HepG2 (cell line): ENCODE measurements at regions not wholly inside any gene's neighbourhood (a gene's known extent, or its start where the extent isn't known, plus 50 kb on each side); places are given as distances from the start of the nearest gene placed in this dataset.

ENCODE experiments used
- ATAC-seq: fragments of 200-7000 bp; cut with Tn5 transposase; 3 replicates; pipeline ENCODE4 v1.9.1; 2020; ENCODE audit warnings: mild to moderate bottlenecking, moderate library complexity
- BruUV-seq: library from RNA; stranded (reverse); fragments of 400-500 nt; replicated peaks from 2 replicates; lab custom pipeline; 2021; lab: Mats Ljungman, UMichigan
- CTCF ChIA-PET: fragments of 300-600 bp; formaldehyde crosslinking; extraction: SDS; loops from one replicate; lab custom pipeline; 2021; ENCODE audit warnings: low total read pairs, inconsistent platforms, low intra/inter-chr PET ratio; lab: Yijun Ruan, JAX
- POLR2A ChIA-PET: fragments of 350-600 bp; sonication (Branson Sonifier 250); formaldehyde crosslinking; loops from one replicate; lab custom pipeline; 2020; ENCODE audit warnings: antibody characterized with exemption, inconsistent platforms; lab: Yijun Ruan, JAX
- DNase-seq: peaks from one replicate; pipeline ENCODE4 v3.0.0-alpha.2; 2015; ENCODE audit warnings: low spot score
- FAIRE-seq: peaks from 3 replicates; lab custom pipeline; 2011; peaks lifted over from hg19 to GRCh38; lab: Jason Lieb, UNC
- H2AFZ ChIP-seq: one replicate; pipeline ENCODE4 v1.6.1; 2011; ENCODE audit warnings: low read length, inconsistent platforms
- H3K27ac ChIP-seq: fragments of 300-600 bp; 3 replicates; pipeline ENCODE4 v1.8.0; 2011; ENCODE audit warnings: mixed run types, mild to moderate bottlenecking, mixed read lengths, low read length, inconsistent platforms; ENCODE audit not compliant: insufficient read depth; ENCODE audit errors: extremely low read length
- H3K27me3 ChIP-seq, 2 experiments: fragments of 200-600 bp in 1 of 2; 2 replicates in 1 of 2; 3 replicates in 1 of 2; pipeline versions ENCODE4 v1.6.0 to v1.8.0; 2011; ENCODE audit warnings: low read length in 2 of 2, mild to moderate bottlenecking in 2 of 2, moderate library complexity in 2 of 2, inconsistent platforms in 1 of 2; ENCODE audit not compliant: insufficient read depth in 2 of 2, control insufficient read depth in 1 of 2
- H3K36me3 ChIP-seq, 2 experiments: fragments of 200-600 bp in 1 of 2; replicated peaks in 1 of 2; 2 replicates in 1 of 2; 3 replicates in 1 of 2; pipeline versions ENCODE4 v1.5.1 to v1.8.0; 2011; ENCODE audit warnings: low read length in 2 of 2, inconsistent platforms in 1 of 2; ENCODE audit not compliant: insufficient read depth in 2 of 2, control insufficient read depth in 1 of 2
- H3K4me1 ChIP-seq: 2 replicates; pipeline ENCODE4 v1.5.1; 2012; ENCODE audit warnings: low read length, inconsistent platforms; ENCODE audit not compliant: insufficient read depth
- H3K4me2 ChIP-seq: 2 replicates; pipeline ENCODE4 v1.6.0; 2011; ENCODE audit warnings: low read depth, low read length, inconsistent platforms
- H3K4me3 ChIP-seq, 3 experiments: fragments of 200-600 bp in 1 of 3; sonication (generic), shearing (Covaris generic) in 1 of 3; replicated peaks in 1 of 3; 2 replicates each; pipeline ENCODE4 v1.5.1; 2011 to 2016; ENCODE audit warnings: low read length in 3 of 3, inconsistent platforms in 2 of 3, low read depth in 2 of 3, mild to moderate bottlenecking in 2 of 3, control low read depth in 1 of 3, mixed read lengths in 1 of 3; ENCODE audit not compliant: insufficient read depth in 1 of 3
- H3K79me2 ChIP-seq: one replicate; pipeline ENCODE4 v1.6.1; 2011; ENCODE audit warnings: low read length, inconsistent platforms; ENCODE audit not compliant: insufficient read depth
- H3K9ac ChIP-seq: 2 replicates; pipeline ENCODE4 v1.6.0; 2011; ENCODE audit warnings: mild to moderate bottlenecking, low read depth, low read length, inconsistent platforms; ENCODE audit not compliant: insufficient read depth
- H3K9me3 ChIP-seq: 2 replicates; pipeline ENCODE4 v1.5.1; 2012; ENCODE audit warnings: mild to moderate bottlenecking, low read length
- H4K20me1 ChIP-seq: 2 replicates; pipeline ENCODE4 v1.6.0; 2011; ENCODE audit warnings: inconsistent platforms, mild to moderate bottlenecking, low read length, moderate library complexity; ENCODE audit not compliant: insufficient read depth
- FOXP1 ChIP-seq, 2 experiments: fragments of 450-650 bp in 1 of 2; IDR thresholded peaks; 2 replicates each; pipeline ENCODE4 v1.6.1; 2017 to 2018; ENCODE audit warnings: antibody characterized with exemption in 1 of 2
- HOMEZ ChIP-seq: IDR thresholded peaks from 2 replicates; pipeline ENCODE4 v1.6.1; 2016; ENCODE audit warnings: low read depth
- MLLT10 ChIP-seq: sonication (generic); formaldehyde crosslinking; IDR thresholded peaks from 2 replicates; pipeline ENCODE4 v1.4.0; 2020; ENCODE audit warnings: missing genetic modification reagents
- MTF2 ChIP-seq: sonication (generic); formaldehyde crosslinking; IDR thresholded peaks from 2 replicates; pipeline ENCODE4 v1.5.0; 2020; ENCODE audit warnings: missing genetic modification reagents, borderline replicate concordance
- POLR2AphosphoS2 ChIP-seq: IDR thresholded peaks from 2 replicates; pipeline ENCODE4 v1.6.1; 2011; ENCODE audit warnings: low read depth, low read length, improper control_type of control experiment
- SALL1 ChIP-seq: sonication (generic); formaldehyde crosslinking; IDR thresholded peaks from 2 replicates; pipeline ENCODE4 v1.8.0; 2022; ENCODE audit warnings: mild to moderate bottlenecking, missing genetic modification reagents
- YY1 ChIP-seq: IDR thresholded peaks from 2 replicates; pipeline ENCODE4 v1.6.1; 2011; ENCODE audit warnings: low read length, low read depth, moderate library complexity, mild to moderate bottlenecking; ENCODE audit not compliant: insufficient read depth, insufficient replicate concordance
- ZBTB14 ChIP-seq: sonication (generic); formaldehyde crosslinking; IDR thresholded peaks from 2 replicates; pipeline ENCODE4 v1.4.0; 2020; ENCODE audit warnings: missing genetic modification reagents
- ZBTB40 ChIP-seq, 2 experiments: fragments of 450-650 bp in 1 of 2; sonication (generic) in 1 of 2; formaldehyde crosslinking in 1 of 2; IDR thresholded peaks; 2 replicates each; pipeline versions ENCODE4 v1.6.1 to v1.8.0; 2016 to 2022; ENCODE audit warnings: antibody characterized with exemption in 1 of 2, mild to moderate bottlenecking in 1 of 2, missing genetic modification reagents in 1 of 2
- ZNF343 ChIP-seq: sonication (generic); formaldehyde crosslinking; IDR thresholded peaks from 2 replicates; pipeline ENCODE4 v1.4.0; 2020; ENCODE audit warnings: mild to moderate bottlenecking, missing genetic modification reagents
- ZNF891 ChIP-seq: sonication (generic); formaldehyde crosslinking; IDR thresholded peaks from 2 replicates; pipeline ENCODE4 v1.5.0; 2020; ENCODE audit warnings: mild to moderate bottlenecking, missing genetic modification reagents
- WGBS: methylation state at CpG from one replicate; pipeline ENCODE4 v1.1.6; 2017; ENCODE audit warnings: low lambda C conversion rate; 5-methylcytosine and 5-hydroxymethylcytosine counted together
- in situ Hi-C: cut with HindIII; loops from 2 replicates; pipeline ENCODE4 v1.10.0; 2017; ENCODE audit warnings: low pct_unique_long_range_greater_than_20kb; ENCODE audit not compliant: extremely low pct_ligation_motif_present
- intact Hi-C: fragments of 100-400 bp; cut with micrococcal nuclease; formaldehyde crosslinking; loops from one replicate; pipeline ENCODE4 v1.10.0; 2022; ENCODE audit not compliant: unreplicated experiment

- peak overlapping the region; percentile 48 for H3K9ac ChIP-seq
- H4K20me1 ChIP-seq = no peaks in the 10 kb centered on the region
- ATAC-seq (peak; percentile 90), FAIRE-seq (no peak), DNase-seq (no peak)
- no peaks in the 10 kb centered on the region for H3K36me3 ChIP-seq
- CTCF ChIA-PET = no interaction called here
- in situ Hi-C loops (no loop called here), intact Hi-C loops (no loop called here)
- peaks cover 0 to 28% of the 10 kb centered on the region in 2 experiments; a peak in 3 of 5 replicates for H3K27me3 ChIP-seq
- H3K4me3 ChIP-seq = peak overlapping the region; percentile 49 to 73 (median 60)
- POLR2A ChIA-PET = interaction anchor here (0.8 to 3.2 kb wide), 9 partner anchors 9 to 78 kb away, joined by 3 to 17 read pairs (median 5); a partner anchor contains a TSS
- H3K4me2 ChIP-seq = peak overlapping the region; percentile 97
- peaks cover 25% of the 10 kb centered on the region; the same call in 1 of the 2 replicates for H3K4me1 ChIP-seq
- H3K79me2 ChIP-seq = no peaks in the 10 kb centered on the region
- no peaks in the 10 kb centered on the region for H3K9me3 ChIP-seq
- WGBS = 7% methylated on average over 36 of the region's 36 CpGs
- peak overlapping the region; percentile 91 for H2AFZ ChIP-seq
- no peak overlapping the region for H3K27ac ChIP-seq
- BruUV-seq = TSS peak; percentile 99
- TF ChIP-seq YY1 (no peak), ZBTB40 (IDR thresholded peaks at IDR 0.05) (no peak), ZBTB40 (CRISPR knock-in tag; IDR thresholded peaks at IDR 0.05) (peak; percentile 51; the same call in 1 of the 2 replicates), HOMEZ (no peak), ZNF343 (CRISPR knock-in tag) (0 out of 2 replicates have a peak, but pooled peaks have one; percentile 30), ZNF891 (peak; percentile 68; the same call in 1 of the 2 replicates), ZBTB14 (CRISPR knock-in tag) (no peak), FOXP1 (IDR thresholded peaks at IDR 0.05) (no peak), FOXP1 (CRISPR knock-in tag; IDR thresholded peaks at IDR 0.05) (no peak), POLR2AphosphoS2 (no peak), SALL1 (CRISPR knock-in tag) (peak; percentile 39; the same call in 1 of the 2 replicates), MLLT10 (no peak), MTF2 (no peak)
Observed at GRCh38 chr6:26234421-26235301, 130.3 kb upstream of the BTN3A2 start.
